Tibial nerve (tissue), 4 donors: ENCODE measurements at regions not wholly inside any gene's neighbourhood (a gene's known extent, or its start where the extent isn't known, plus 50 kb on each side); places are given as distances from the start of the nearest gene placed in this dataset.

ENCODE experiments used
- DNase-seq, 2 donors: peaks; one replicate each; pipeline ENCODE4 v3.0.0-alpha.2; 2019; ENCODE audit warnings: low spot score in 2 of 2
- H3K27ac ChIP-seq, 4 donors: fragments of 200-600 bp; sonication (generic) in 3 of 4; one replicate each; pipeline ENCODE4 v1.5.1; 2017 to 2019; ENCODE audit warnings: mild to moderate bottlenecking in 1 of 4
- H3K27me3 ChIP-seq, 2 donors: fragments of 200-600 bp; sonication (generic) in 1 of 2; one replicate each; pipeline versions ENCODE4 v1.5.1 to v1.6.0; 2017 to 2019
- H3K36me3 ChIP-seq, 3 donors: fragments of 200-600 bp; sonication (generic); one replicate each; pipeline ENCODE4 v1.5.1; 2018 to 2019
- H3K4me1 ChIP-seq, 4 donors: fragments of 200-600 bp; sonication (generic) in 3 of 4; one replicate each; pipeline ENCODE4 v1.5.1; 2017 to 2019
- H3K4me3 ChIP-seq, 4 donors: fragments of 200-600 bp; sonication (generic) in 3 of 4; one replicate each; pipeline ENCODE4 v1.5.1; 2017 to 2019; ENCODE audit warnings: mild to moderate bottlenecking in 1 of 4, moderate library complexity in 1 of 4
- H3K9me3 ChIP-seq, 4 donors: fragments of 200-600 bp; sonication (generic) in 3 of 4; one replicate each; pipeline ENCODE4 v1.5.1; 2017 to 2019
- EP300 ChIP-seq, 2 donors: sonication (generic); formaldehyde crosslinking; IDR thresholded peaks; one replicate each; pipeline ENCODE4 v1.6.1; 2017; ENCODE audit warnings: antibody characterized with exemption in 2 of 2, mild to moderate bottlenecking in 1 of 2
- POLR2A ChIP-seq, 2 donors: fragments of 450-650 bp; IDR thresholded peaks; one replicate each; pipeline ENCODE4 v1.6.1; 2017; ENCODE audit warnings: antibody characterized with exemption in 2 of 2, mild to moderate bottlenecking in 2 of 2, moderate library complexity in 2 of 2
- WGBS, 2 donors: methylation state at CpG; one replicate each; pipeline ENCODE4 v1.1.5; 2018; 5-methylcytosine and 5-hydroxymethylcytosine counted together
- TF ChIP-seq, protein P1 (sequence below), 5 experiments: fragments of 200-600 bp in 3 of 5; fragments of 450-650 bp in 2 of 5; sonication (generic) in 3 of 5; IDR thresholded peaks; one replicate each; pipeline ENCODE4 v1.5.1; 2016 to 2019; ENCODE audit warnings: antibody characterized with exemption in 5 of 5, mild to moderate bottlenecking in 3 of 5, moderate library complexity in 2 of 5

DNA sequence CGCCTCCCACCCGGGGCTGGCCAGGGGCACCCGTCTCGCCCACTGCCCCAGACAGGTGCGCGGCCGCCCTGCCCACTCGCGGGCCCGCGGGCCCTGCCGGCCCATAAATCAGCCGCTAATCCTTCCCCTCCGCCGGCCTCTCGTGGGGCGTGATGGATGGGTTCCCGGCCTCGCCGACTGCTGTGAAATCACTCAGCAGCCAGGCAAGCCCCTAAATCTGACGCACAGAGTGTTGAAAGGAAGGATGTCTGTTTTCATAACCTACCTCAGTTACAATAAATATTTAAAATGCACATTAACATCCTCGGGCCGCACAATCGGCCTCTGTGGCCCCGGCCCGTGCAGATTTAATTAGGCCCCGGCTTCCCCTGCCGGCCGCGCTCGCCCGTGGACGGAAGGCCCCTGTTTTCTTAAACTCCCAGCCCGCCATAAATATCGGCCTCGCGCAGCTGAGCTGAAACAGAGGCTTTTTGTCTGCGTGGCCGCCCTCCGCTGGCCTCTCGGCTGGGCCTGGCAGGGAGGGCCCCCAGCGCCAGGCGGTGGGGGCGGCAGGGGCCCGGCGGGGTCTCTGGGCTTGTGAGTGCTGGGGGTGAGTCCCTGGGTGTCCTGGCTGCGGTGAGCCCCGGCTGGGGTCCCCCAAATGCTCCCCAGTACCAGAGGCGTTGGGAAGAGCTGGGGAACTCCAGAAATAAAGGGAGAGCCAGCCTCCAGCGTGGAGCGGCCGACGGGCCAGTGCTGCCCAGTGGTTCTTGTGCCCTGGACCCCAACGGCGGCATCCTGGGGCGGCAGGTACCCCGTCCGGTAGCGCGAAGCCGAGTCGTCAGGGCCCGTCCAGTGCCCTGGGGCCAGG lies 90.7 kb downstream of the UNCX start:
- no peak overlapping the region for H3K27ac ChIP-seq
- peaks cover 0 to 28% (median 5%) of the 10 kb centered on the region in 4 donors for H3K4me1 ChIP-seq
- no peaks in the 10 kb centered on the region for H3K36me3 ChIP-seq
- no peak for TF ChIP-seq POLR2A (IDR thresholded peaks at IDR 0.05)
- peak overlapping the region in 2 of 4 donors; percentile 9 to 17 for H3K4me3 ChIP-seq
- WGBS, 2 donors: 13 to 27% methylated on average over 47 to 62 of the region's 63 CpGs
- DNase-seq: no peak
- no peaks in the 10 kb centered on the region for H3K9me3 ChIP-seq
- H3K27me3 ChIP-seq: peaks cover 4 to 59% of the 10 kb centered on the region in 2 donors

DNA sequence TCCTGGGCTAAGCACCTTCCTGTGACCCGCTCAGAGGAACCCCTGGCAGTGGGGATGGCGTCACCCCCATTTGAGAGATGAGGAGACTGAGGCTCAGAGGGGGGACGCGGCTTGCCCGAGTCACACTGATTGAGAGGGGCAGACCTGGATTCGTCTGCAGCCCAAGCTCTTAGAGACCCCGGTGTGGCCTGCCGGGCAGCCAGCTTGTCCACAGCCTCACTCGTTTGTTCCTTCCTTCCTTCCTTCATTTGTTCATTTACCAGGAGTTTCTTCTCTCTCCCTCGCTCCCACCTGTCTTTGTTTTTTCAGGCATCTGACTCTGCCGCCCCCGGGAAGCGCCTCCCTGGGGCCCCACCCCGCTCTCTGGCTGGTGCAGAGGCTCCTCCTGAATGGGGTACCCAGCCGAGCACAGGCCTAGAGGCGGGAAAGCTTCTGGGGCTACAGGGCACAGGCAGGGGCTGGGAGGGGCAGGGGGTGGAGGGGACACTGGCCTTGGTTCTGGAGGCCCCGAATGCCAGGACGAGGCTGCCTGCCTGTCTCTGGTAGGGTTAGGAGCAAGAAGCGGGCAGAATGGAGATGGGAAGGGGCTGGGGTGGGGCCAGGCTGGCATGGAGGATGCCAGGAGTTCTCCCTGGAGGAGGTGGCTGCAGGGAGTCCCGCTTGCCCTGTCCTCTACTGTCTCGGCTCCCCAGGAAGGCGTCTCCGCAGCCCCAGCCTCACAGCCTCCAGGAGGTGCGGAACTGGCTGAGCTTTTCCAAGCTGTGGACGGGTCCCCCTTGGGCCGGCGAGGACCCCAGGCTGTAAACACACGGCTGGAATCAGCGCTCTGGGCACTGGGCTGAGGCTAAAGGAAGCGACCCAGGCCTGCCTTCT lies 91.6 kb downstream of the UNCX start:
- DNase-seq: no peak
- peaks cover 4 to 56% of the 10 kb centered on the region in 2 donors for H3K27me3 ChIP-seq
- 72 to 74% methylated on average over 28 to 29 of the region's 30 CpGs for WGBS, 2 donors

DNA sequence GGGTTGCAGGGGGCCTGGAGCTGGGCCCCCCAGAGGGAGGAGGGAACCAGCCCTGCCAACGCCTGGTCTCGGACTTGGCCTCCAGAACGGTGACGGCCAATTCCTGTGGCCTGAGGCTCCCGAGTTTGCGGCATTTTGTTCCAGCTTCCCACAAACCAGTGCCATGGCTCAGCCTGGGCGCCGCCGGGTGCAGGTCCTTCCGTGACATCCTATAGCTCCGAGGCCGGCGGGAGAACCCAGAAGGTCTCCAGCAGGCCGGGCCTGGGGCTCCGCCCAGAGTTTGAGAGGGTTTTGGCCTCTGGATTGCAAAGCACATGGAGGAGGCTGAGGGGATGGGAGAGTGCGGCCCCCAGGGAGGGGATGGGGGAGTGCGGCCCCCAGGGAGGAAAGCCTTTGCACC lies 92.6 kb downstream of the UNCX start:
- Histone ChIP-seq H3K27ac (no peak overlapping the region), H3K4me1 (peaks cover 0 to 28% (median 5%) of the 10 kb centered on the region in 4 donors), H3K36me3 (no peaks in the 10 kb centered on the region), H3K27me3 (peaks cover 4 to 66% of the 10 kb centered on the region in 2 donors), H3K4me3 (no peak overlapping the region), H3K9me3 (no peaks in the 10 kb centered on the region)
- WGBS, 2 donors: 57 to 65% methylated on average over 12 to 14 of the region's 17 CpGs
- no peak for DNase-seq
- no peak for TF ChIP-seq EP300 (IDR thresholded peaks at IDR 0.05)
- TF ChIP-seq, protein P1, sequence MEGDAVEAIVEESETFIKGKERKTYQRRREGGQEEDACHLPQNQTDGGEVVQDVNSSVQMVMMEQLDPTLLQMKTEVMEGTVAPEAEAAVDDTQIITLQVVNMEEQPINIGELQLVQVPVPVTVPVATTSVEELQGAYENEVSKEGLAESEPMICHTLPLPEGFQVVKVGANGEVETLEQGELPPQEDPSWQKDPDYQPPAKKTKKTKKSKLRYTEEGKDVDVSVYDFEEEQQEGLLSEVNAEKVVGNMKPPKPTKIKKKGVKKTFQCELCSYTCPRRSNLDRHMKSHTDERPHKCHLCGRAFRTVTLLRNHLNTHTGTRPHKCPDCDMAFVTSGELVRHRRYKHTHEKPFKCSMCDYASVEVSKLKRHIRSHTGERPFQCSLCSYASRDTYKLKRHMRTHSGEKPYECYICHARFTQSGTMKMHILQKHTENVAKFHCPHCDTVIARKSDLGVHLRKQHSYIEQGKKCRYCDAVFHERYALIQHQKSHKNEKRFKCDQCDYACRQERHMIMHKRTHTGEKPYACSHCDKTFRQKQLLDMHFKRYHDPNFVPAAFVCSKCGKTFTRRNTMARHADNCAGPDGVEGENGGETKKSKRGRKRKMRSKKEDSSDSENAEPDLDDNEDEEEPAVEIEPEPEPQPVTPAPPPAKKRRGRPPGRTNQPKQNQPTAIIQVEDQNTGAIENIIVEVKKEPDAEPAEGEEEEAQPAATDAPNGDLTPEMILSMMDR (IDR thresholded peaks at IDR 0.05): no peak

More for the DNA sequence above, 91.6 kb downstream of the UNCX start:
- H3K36me3 ChIP-seq: no peaks in the 10 kb centered on the region
- TF ChIP-seq POLR2A (IDR thresholded peaks at IDR 0.05): no peak
- TF ChIP-seq EP300 (IDR thresholded peaks at IDR 0.05): no peak
- TF ChIP-seq, protein P1 (IDR thresholded peaks at IDR 0.05): no peak
- peaks cover 0 to 28% (median 5%) of the 10 kb centered on the region in 4 donors for H3K4me1 ChIP-seq
- H3K9me3 ChIP-seq: no peaks in the 10 kb centered on the region
- no peak overlapping the region for H3K27ac ChIP-seq
- H3K4me3 ChIP-seq: no peak overlapping the region

DNA sequence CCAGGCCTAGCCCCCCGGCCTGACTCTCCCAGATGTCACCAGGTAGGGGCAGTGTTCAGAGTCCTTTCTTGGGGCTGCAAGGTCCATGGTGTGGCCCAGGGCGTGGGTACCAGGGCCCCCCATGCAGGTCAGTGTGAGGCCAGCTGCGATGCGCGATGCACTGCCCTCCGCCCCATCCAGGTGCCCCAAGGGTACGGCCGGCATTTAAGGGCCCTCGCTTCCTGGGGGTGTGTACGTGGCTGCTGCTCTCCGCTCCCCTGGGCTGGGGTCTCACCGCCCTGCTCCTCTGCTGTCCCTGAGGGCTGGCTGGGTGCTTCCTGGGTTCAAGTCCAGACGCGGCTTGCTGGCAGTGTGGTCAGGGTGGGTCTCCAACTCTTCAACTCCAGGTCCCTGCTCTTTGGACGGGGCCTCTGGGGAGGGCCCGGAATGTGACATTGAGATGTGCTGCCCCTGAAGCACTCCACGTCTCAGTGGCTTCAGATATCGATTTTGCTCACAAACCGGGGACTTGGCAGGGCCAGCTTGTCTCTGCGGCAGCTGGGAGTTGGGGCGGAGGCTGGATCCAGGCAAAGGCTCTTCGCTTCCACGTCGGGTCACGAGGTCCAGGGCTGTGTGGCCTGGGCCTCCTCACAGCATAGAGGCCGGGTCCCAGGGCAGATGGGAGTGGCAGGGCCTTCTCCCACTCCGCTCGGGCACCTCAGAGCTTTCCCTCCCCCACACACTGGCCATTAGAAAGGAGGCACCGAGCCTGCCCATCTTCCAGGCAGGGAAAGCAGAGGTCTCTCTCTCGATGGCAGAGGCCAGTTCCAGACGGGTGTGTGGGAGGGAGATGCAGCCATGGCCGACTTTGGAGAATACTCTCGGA lies 93.2 kb downstream of the UNCX start:
- Histone ChIP-seq H3K4me3 (no peak overlapping the region), H3K4me1 (peaks cover 0 to 28% (median 5%) of the 10 kb centered on the region in 4 donors), H3K27ac (no peak overlapping the region), H3K9me3 (no peaks in the 10 kb centered on the region), H3K36me3 (no peaks in the 10 kb centered on the region), H3K27me3 (peaks cover 4 to 69% of the 10 kb centered on the region in 2 donors)
- no peak for TF ChIP-seq POLR2A (IDR thresholded peaks at IDR 0.05)
- DNase-seq: no peak
- 75 to 79% methylated on average over 18 to 33 of the region's 33 CpGs for WGBS, 2 donors

DNA sequence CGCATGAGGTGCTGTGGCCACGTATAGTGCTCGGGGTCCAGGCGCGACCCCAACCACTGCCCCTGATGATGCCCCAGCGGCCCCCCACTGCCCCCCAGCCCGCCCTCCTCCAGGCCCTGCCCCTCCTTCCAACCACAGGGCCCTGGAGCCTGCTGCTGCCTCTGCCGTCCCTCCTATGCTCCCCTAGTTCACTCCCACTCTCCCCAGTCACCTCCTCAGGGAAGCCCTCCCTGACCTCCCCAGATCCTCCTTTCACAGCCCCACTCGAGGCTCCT lies 93.8 kb downstream of the UNCX start:
- no peak for DNase-seq
- H3K4me3 ChIP-seq: no peak overlapping the region
- H3K4me1 ChIP-seq: peaks cover 0 to 24% (median 5%) of the 10 kb centered on the region in 4 donors
- TF ChIP-seq POLR2A (IDR thresholded peaks at IDR 0.05) (no peak), EP300 (IDR thresholded peaks at IDR 0.05) (no peak)
- TF ChIP-seq, protein P1 (IDR thresholded peaks at IDR 0.05): no peak
- no peaks in the 10 kb centered on the region for H3K36me3 ChIP-seq
- WGBS, 2 donors: 76 to 78% methylated on average over 8 to 9 of the region's 9 CpGs
- no peaks in the 10 kb centered on the region for H3K9me3 ChIP-seq
- H3K27me3 ChIP-seq: peaks cover 0 to 69% of the 10 kb centered on the region in 2 donors
- H3K27ac ChIP-seq: no peak overlapping the region
